ENCODE measurements at regions not wholly inside any gene's neighbourhood (a gene's known extent, or its start where the extent isn't known, plus 50 kb on each side); places are given as distances from the start of the nearest gene placed in this dataset.
A peak's percentile ranks its signal among the peaks of the same experiment; 100 is the strongest.

GRCh38 chr2:118723394-118723793 lies 124.1 kb downstream of the EN1 start:
- H3K9me1 ChIP-seq (ENCODE audit: control insufficient read depth, insufficient read depth, low read length) = no peaks in the 10 kb centered on the region
- POLR2A ChIA-PET = interaction anchor here (1.2 kb wide), 1 partner anchor 9 kb away, joined by 4 read pairs; no protein-coding TSS in a partner anchor
- TF ChIP-seq RBM15 (IDR thresholded peaks at IDR 0.05; ENCODE audit: insufficient read depth, low read length) (no peak), NR0B1 (IDR thresholded peaks at IDR 0.05; ENCODE audit: partially characterized antibody) (no peak), TEAD1 (CRISPR knock-in tag; IDR thresholded peaks at IDR 0.05) (no peak)
- H3K27me3 ChIP-seq (ENCODE audit: control insufficient read depth in 2 of 2, insufficient read depth in 2 of 2, low read length in 2 of 2) = no peaks in the 10 kb centered on the region
- intact Hi-C loops (cut with micrococcal nuclease) = no loop called here
- H3K9me3 ChIP-seq (replicated peaks; ENCODE audit: control insufficient read depth, insufficient read depth, low read depth, low read length) = no peaks in the 10 kb centered on the region
- peak overlapping the region; percentile 37 for H2AFZ ChIP-seq (ENCODE audit: low read depth, low read length)
- CTCF ChIA-PET (ENCODE audit: low intra/inter-chr PET ratio) = no interaction called here
- no peaks in the 10 kb centered on the region for H3K36me3 ChIP-seq (ENCODE audit: control insufficient read depth, insufficient read depth, low read length)
- H3K4me3 ChIP-seq = no peak overlapping the region
- H3K4me1 ChIP-seq (replicated peaks in 1 of 2; ENCODE audit: control insufficient read depth in 2 of 2, insufficient read depth in 2 of 2, low read length in 2 of 2) = peaks cover 18 to 40% of the 10 kb centered on the region in 2 experiments
- no peaks in the 10 kb centered on the region for H4K20me1 ChIP-seq (replicated peaks; ENCODE audit: control insufficient read depth, insufficient read depth, low read length)
- ATAC-seq (no peak), DNase-seq (ENCODE audit: extremely low read depth in 1 of 4, low spot score in 3 of 4) (no peak), FAIRE-seq (no peak)
- no peak overlapping the region for H3K4me2 ChIP-seq (ENCODE audit: insufficient read depth, low read length)
- H3K79me2 ChIP-seq (ENCODE audit: control insufficient read depth, insufficient read depth, low read length) = no peaks in the 10 kb centered on the region
- WGBS (ENCODE audit: insufficient coverage, low coverage, missing lambda C conversion rate) = 67% methylated on average over 4 of the region's 4 CpGs
- in situ Hi-C loops (cut with MboI) = no loop called here
- H3K9ac ChIP-seq (ENCODE audit: insufficient read depth in 1 of 2, low read depth in 2 of 2, low read length in 2 of 2) = no peak overlapping the region
- no peak overlapping the region for H3K27ac ChIP-seq (ENCODE audit: extremely low read depth, low read depth, low read length)
- no TSS peak for BruUV-seq (replicated peaks)

GRCh38 chr2:118722976-118723375 lies 124.5 kb downstream of the EN1 start:
- Histone ChIP-seq H3K36me3 (ENCODE audit: control insufficient read depth, insufficient read depth, low read length) (no peaks in the 10 kb centered on the region), H3K27ac (ENCODE audit: extremely low read depth, low read depth, low read length) (no peak overlapping the region), H3K4me3 (no peak overlapping the region), H3K9me1 (ENCODE audit: control insufficient read depth, insufficient read depth, low read length) (no peaks in the 10 kb centered on the region), H3K4me1 (replicated peaks in 1 of 2; ENCODE audit: control insufficient read depth in 2 of 2, insufficient read depth in 2 of 2, low read length in 2 of 2) (peaks cover 18 to 40% of the 10 kb centered on the region in 2 experiments), H2AFZ (ENCODE audit: low read depth, low read length) (peak overlapping the region; percentile 37), H3K4me2 (ENCODE audit: insufficient read depth, low read length) (no peak overlapping the region), H3K9me3 (replicated peaks; ENCODE audit: control insufficient read depth, insufficient read depth, low read depth, low read length) (no peaks in the 10 kb centered on the region), H3K9ac (ENCODE audit: insufficient read depth in 1 of 2, low read depth in 2 of 2, low read length in 2 of 2) (no peak overlapping the region), H3K79me2 (ENCODE audit: control insufficient read depth, insufficient read depth, low read length) (no peaks in the 10 kb centered on the region), H3K27me3 (ENCODE audit: control insufficient read depth in 2 of 2, insufficient read depth in 2 of 2, low read length in 2 of 2) (no peaks in the 10 kb centered on the region), H4K20me1 (replicated peaks; ENCODE audit: control insufficient read depth, insufficient read depth, low read length) (no peaks in the 10 kb centered on the region)
- ChIA-PET CTCF (ENCODE audit: low intra/inter-chr PET ratio) (no interaction called here), POLR2A (interaction anchor here (0.6 to 1.2 kb wide), 2 partner anchors 8 to 52 kb away, joined by 3 to 4 read pairs; no protein-coding TSS in a partner anchor)
- no peak for DNase-seq (ENCODE audit: extremely low read depth in 1 of 4, low spot score in 3 of 4)
- FAIRE-seq = no peak
- no TSS peak for BruUV-seq (replicated peaks)
- TF ChIP-seq MIER1 (IDR thresholded peaks at IDR 0.05; ENCODE audit: low read depth) = no peak
- no peak for ATAC-seq
- intact Hi-C loops (cut with micrococcal nuclease) = no loop called here
- in situ Hi-C loops (cut with MboI) = no loop called here
- WGBS (ENCODE audit: insufficient coverage, low coverage, missing lambda C conversion rate) = 36% methylated on average over 3 of the region's 3 CpGs

Measured in K562 (cell line).